Liver (tissue), 8 donors: ENCODE measurements at regions not wholly inside any gene's neighbourhood (a gene's known extent, or its start where the extent isn't known, plus 50 kb on each side); places are given as distances from the start of the nearest gene placed in this dataset.

Experiments used
- DNase-seq: peaks from one replicate; pipeline ENCODE4 v3.0.0-alpha.2; 2017; ENCODE audit warnings: low spot score
- H3K27ac ChIP-seq, 2 donors: one replicate each; pipeline ENCODE4 v1.7.0; 2013; ENCODE audit warnings: inconsistent platforms in 2 of 2, low read length in 2 of 2, control low read depth in 1 of 2, low read depth in 1 of 2, mild to moderate bottlenecking in 1 of 2
- H3K27me3 ChIP-seq, 4 donors: one replicate each; pipeline versions ENCODE4 v1.6.1 to v1.7.0; 2013; ENCODE audit warnings: low read length in 3 of 4, inconsistent platforms in 1 of 4, mild to moderate bottlenecking in 1 of 4, moderate library complexity in 1 of 4; ENCODE audit not compliant: control insufficient read depth in 4 of 4, insufficient read depth in 4 of 4
- H3K36me3 ChIP-seq, 4 donors: one replicate each; pipeline versions ENCODE4 v1.6.1 to v1.7.0; 2013; ENCODE audit warnings: low read length in 3 of 4, mild to moderate bottlenecking in 3 of 4, low read depth in 1 of 4, moderate library complexity in 1 of 4; ENCODE audit not compliant: control insufficient read depth in 4 of 4, insufficient read depth in 3 of 4
- H3K4me1 ChIP-seq, 4 donors: one replicate each; pipeline versions ENCODE4 v1.6.1 to v1.7.0; 2013; ENCODE audit warnings: low read length in 3 of 4, mild to moderate bottlenecking in 3 of 4, moderate library complexity in 1 of 4; ENCODE audit not compliant: control insufficient read depth in 4 of 4, insufficient read depth in 4 of 4
- H3K4me3 ChIP-seq, 3 donors: one replicate each; pipeline versions ENCODE4 v1.6.1 to v1.7.0; 2013; ENCODE audit warnings: low read length in 3 of 3, control low read depth in 1 of 3, low read depth in 1 of 3, mild to moderate bottlenecking in 1 of 3
- H3K9ac ChIP-seq, 2 donors: one replicate each; pipeline ENCODE4 v1.7.0; 2013; ENCODE audit warnings: low read length in 2 of 2, mild to moderate bottlenecking in 2 of 2, moderate library complexity in 2 of 2, control low read depth in 1 of 2, low read depth in 1 of 2
- H3K9me3 ChIP-seq, 4 donors: one replicate each; pipeline versions ENCODE4 v1.6.1 to v1.7.0; 2013; ENCODE audit warnings: low read length in 3 of 4; ENCODE audit not compliant: control insufficient read depth in 4 of 4
- ATF3 ChIP-seq: IDR thresholded peaks from 2 replicates; pipeline ENCODE4 v1.6.1; 2016; ENCODE audit warnings: antibody characterized with exemption
- EGR1 ChIP-seq, 2 donors: IDR thresholded peaks; 2 replicates each; pipeline ENCODE4 v1.6.1; 2016 to 2018; ENCODE audit warnings: antibody characterized with exemption in 2 of 2, low read depth in 2 of 2
- FOXA1 ChIP-seq: IDR thresholded peaks from 2 replicates; pipeline ENCODE4 v1.6.1; 2016; ENCODE audit warnings: antibody characterized with exemption
- FOXA2 ChIP-seq: IDR thresholded peaks from 2 replicates; pipeline ENCODE4 v1.6.1; 2016; ENCODE audit warnings: antibody characterized with exemption
- GABPA ChIP-seq, 2 donors: IDR thresholded peaks in 1 of 2; conservative IDR thresholded peaks in 1 of 2; 2 replicates each; pipeline ENCODE4 v1.6.1; 2016; ENCODE audit warnings: antibody characterized with exemption in 2 of 2, mild to moderate bottlenecking in 1 of 2, moderate library complexity in 1 of 2
- HNF4A ChIP-seq, 2 donors: conservative IDR thresholded peaks; 2 replicates each; pipeline ENCODE4 v1.6.1; 2016; ENCODE audit warnings: antibody characterized with exemption in 2 of 2, mild to moderate bottlenecking in 2 of 2
- HNF4G ChIP-seq: IDR thresholded peaks from 2 replicates; pipeline ENCODE4 v1.6.1; 2016; ENCODE audit warnings: antibody characterized with exemption
- JUND ChIP-seq, 2 donors: IDR thresholded peaks; 2 replicates each; pipeline ENCODE4 v1.6.1; 2016; ENCODE audit warnings: antibody characterized with exemption in 2 of 2
- NR2F2 ChIP-seq: IDR thresholded peaks from 2 replicates; pipeline ENCODE4 v1.6.1; 2016; ENCODE audit warnings: antibody characterized with exemption
- SP1 ChIP-seq: IDR thresholded peaks from 2 replicates; pipeline ENCODE4 v1.6.1; 2018; ENCODE audit warnings: antibody characterized with exemption, mild to moderate bottlenecking
- TAF1 ChIP-seq: conservative IDR thresholded peaks from 2 replicates; pipeline ENCODE4 v1.6.1; 2016; ENCODE audit warnings: antibody characterized with exemption, mild to moderate bottlenecking
- YY1 ChIP-seq: IDR thresholded peaks from 2 replicates; pipeline ENCODE4 v1.6.1; 2016; ENCODE audit warnings: antibody characterized with exemption, mild to moderate bottlenecking
- ZBTB33 ChIP-seq: IDR thresholded peaks from 2 replicates; pipeline ENCODE4 v1.6.1; 2016; ENCODE audit warnings: antibody characterized with exemption
- WGBS: extraction: QIAGEN DNeasy Blood & Tissue Kit; methylation state at CpG from one replicate; pipeline ENCODE4 v1.1.7; 2013; 5-methylcytosine and 5-hydroxymethylcytosine counted together
- TF ChIP-seq, protein P1 (sequence below): IDR thresholded peaks from 2 replicates; pipeline ENCODE4 v1.6.1; 2016; ENCODE audit warnings: antibody characterized with exemption, mild to moderate bottlenecking
- TF ChIP-seq, protein P2 (sequence below): fragments of 150-350 bp; IDR thresholded peaks from 2 replicates; pipeline ENCODE4 v1.5.1; 2017; ENCODE audit warnings: improper control_type of control experiment, low read depth, low read length; ENCODE audit not compliant: missing input control
- TF ChIP-seq, protein P3 (sequence below): IDR thresholded peaks from 2 replicates; pipeline ENCODE4 v1.6.1; 2016; ENCODE audit warnings: antibody characterized with exemption
- donor health status: healthy.
- donor health status: healthy.
- donor health status: healthy.
- donor health status: healthy.
- donor health status: healthy.

- TF ChIP-seq, protein P1, sequence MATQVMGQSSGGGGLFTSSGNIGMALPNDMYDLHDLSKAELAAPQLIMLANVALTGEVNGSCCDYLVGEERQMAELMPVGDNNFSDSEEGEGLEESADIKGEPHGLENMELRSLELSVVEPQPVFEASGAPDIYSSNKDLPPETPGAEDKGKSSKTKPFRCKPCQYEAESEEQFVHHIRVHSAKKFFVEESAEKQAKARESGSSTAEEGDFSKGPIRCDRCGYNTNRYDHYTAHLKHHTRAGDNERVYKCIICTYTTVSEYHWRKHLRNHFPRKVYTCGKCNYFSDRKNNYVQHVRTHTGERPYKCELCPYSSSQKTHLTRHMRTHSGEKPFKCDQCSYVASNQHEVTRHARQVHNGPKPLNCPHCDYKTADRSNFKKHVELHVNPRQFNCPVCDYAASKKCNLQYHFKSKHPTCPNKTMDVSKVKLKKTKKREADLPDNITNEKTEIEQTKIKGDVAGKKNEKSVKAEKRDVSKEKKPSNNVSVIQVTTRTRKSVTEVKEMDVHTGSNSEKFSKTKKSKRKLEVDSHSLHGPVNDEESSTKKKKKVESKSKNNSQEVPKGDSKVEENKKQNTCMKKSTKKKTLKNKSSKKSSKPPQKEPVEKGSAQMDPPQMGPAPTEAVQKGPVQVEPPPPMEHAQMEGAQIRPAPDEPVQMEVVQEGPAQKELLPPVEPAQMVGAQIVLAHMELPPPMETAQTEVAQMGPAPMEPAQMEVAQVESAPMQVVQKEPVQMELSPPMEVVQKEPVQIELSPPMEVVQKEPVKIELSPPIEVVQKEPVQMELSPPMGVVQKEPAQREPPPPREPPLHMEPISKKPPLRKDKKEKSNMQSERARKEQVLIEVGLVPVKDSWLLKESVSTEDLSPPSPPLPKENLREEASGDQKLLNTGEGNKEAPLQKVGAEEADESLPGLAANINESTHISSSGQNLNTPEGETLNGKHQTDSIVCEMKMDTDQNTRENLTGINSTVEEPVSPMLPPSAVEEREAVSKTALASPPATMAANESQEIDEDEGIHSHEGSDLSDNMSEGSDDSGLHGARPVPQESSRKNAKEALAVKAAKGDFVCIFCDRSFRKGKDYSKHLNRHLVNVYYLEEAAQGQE: no peak
Observed at GRCh38 chr10:44539178-44539577, 154.3 kb upstream of the CXCL12 start (continued).

DNA sequence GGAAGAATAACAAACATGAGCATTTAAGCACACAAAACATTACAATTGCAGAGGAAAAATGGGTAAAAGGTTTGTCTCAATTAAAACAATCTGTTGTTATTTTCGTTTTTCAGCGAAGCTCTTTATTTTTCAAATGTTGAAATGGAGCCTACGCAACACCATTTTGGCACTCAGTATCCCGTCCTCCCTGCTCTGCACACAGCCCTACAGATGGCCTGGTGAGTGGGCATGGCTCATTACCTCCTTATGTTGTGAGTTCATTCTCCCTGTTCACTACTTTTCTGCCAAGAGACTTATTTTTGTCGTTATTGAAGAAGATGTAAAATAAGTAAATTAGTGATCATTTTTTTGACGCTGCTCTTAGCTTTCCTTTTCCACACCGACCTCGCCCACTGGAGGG, 167.8 kb upstream of the CXCL12 start:
- DNase-seq: no peak
- H3K27ac ChIP-seq: no peak overlapping the region
- 82% methylated on average over 8 of the region's 8 CpGs for WGBS
- H3K4me3 ChIP-seq: no peak overlapping the region
- H3K27me3 ChIP-seq: peaks cover 0 to 6% (median 2%) of the 10 kb centered on the region in 4 donors
- H3K9me3 ChIP-seq: peaks cover 0 to 7% (median 4%) of the 10 kb centered on the region in 4 donors
- no peaks in the 10 kb centered on the region for H3K36me3 ChIP-seq
- H3K9ac ChIP-seq: no peak overlapping the region
- H3K4me1 ChIP-seq: no peaks in the 10 kb centered on the region
- TF ChIP-seq NR2F2 (no peak), HNF4G (no peak), YY1 (no peak), JUND (IDR thresholded peaks at IDR 0.05) (no peak), FOXA1 (no peak), TAF1 (no peak), SP1 (no peak), ZBTB33 (no peak), ATF3 (no peak)
- TF ChIP-seq, protein P2, sequence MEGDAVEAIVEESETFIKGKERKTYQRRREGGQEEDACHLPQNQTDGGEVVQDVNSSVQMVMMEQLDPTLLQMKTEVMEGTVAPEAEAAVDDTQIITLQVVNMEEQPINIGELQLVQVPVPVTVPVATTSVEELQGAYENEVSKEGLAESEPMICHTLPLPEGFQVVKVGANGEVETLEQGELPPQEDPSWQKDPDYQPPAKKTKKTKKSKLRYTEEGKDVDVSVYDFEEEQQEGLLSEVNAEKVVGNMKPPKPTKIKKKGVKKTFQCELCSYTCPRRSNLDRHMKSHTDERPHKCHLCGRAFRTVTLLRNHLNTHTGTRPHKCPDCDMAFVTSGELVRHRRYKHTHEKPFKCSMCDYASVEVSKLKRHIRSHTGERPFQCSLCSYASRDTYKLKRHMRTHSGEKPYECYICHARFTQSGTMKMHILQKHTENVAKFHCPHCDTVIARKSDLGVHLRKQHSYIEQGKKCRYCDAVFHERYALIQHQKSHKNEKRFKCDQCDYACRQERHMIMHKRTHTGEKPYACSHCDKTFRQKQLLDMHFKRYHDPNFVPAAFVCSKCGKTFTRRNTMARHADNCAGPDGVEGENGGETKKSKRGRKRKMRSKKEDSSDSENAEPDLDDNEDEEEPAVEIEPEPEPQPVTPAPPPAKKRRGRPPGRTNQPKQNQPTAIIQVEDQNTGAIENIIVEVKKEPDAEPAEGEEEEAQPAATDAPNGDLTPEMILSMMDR: no peak
- TF ChIP-seq, protein P3, sequence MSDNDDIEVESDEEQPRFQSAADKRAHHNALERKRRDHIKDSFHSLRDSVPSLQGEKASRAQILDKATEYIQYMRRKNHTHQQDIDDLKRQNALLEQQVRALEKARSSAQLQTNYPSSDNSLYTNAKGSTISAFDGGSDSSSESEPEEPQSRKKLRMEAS: no peak

DNA sequence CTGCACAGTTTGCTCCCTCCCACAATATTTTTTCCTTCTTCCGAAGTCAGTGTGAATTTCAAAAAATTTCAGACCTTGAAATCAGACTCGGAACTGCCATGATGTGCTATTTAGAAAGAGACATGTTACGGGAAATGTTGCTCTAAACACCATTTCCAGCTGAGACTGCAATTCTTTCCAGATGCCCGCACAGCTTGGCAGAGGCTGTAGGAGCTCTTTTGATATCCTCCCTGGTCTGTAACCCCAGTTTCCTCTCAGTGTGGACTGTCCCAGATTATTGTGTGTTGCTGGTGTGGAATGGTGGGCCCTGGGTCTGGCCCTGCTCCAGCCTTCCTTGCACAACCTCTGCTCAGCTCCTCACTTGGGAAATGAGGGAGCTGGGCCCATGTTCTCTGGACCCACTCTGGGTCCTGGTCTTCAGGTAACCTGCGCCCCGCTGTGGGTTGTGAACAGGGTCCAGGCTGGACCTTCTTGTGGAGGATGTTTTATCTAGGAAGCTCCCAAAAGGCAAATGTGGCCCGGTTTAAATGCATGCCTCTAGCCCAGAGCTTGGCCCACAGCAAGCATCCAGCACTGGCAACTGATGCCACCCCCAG, 172.8 kb upstream of the CXCL12 start:
- no peak overlapping the region for H3K9ac ChIP-seq
- no peak for TF ChIP-seq HNF4A (conservative IDR thresholded peaks at IDR 0.05)
- TF ChIP-seq HNF4G: no peak
- TF ChIP-seq ATF3: no peak
- no peak for TF ChIP-seq FOXA1
- TF ChIP-seq EGR1 (IDR thresholded peaks at IDR 0.05; ENCODE audit: low read depth in 2 of 2): no peak
- TF ChIP-seq YY1: no peak
- TF ChIP-seq GABPA (IDR thresholded peaks at IDR 0.05 in 1 of 2, conservative IDR thresholded peaks at IDR 0.05 in 1 of 2): no peak
- TF ChIP-seq, protein P2: no peak
- no peak for TF ChIP-seq FOXA2

More for the DNA sequence above, 172.8 kb upstream of the CXCL12 start:
- Histone ChIP-seq H3K36me3 (no peaks in the 10 kb centered on the region), H3K27ac (no peak overlapping the region), H3K9me3 (no peaks in the 10 kb centered on the region), H3K27me3 (peaks cover 0 to 3% (median under 1%) of the 10 kb centered on the region in 4 donors), H3K4me1 (no peaks in the 10 kb centered on the region), H3K4me3 (no peak overlapping the region)
- WGBS: 88% methylated on average over 7 of the region's 7 CpGs
- DNase-seq: no peak
